GM23338 (cell line): ENCODE measurements at regions not wholly inside any gene's neighbourhood (a gene's known extent, or its start where the extent isn't known, plus 50 kb on each side); places are given as distances from the start of the nearest gene placed in this dataset.

ENCODE experiments used
- CREB1 ChIP-seq: fragments of 250-450 bp; sonication (Bioruptor Pico); IDR thresholded peaks from 2 replicates; pipeline ENCODE4 v1.5.0; 2020; ENCODE audit warnings: low read depth, mild to moderate bottlenecking, moderate library complexity
- EZH2 ChIP-seq: fragments of 200-600 bp; sonication (generic); IDR thresholded peaks from one replicate; pipeline ENCODE4 v1.8.0; 2017; ENCODE audit warnings: antibody characterized with exemption, mild to moderate bottlenecking, low read depth; ENCODE audit not compliant: unreplicated experiment
- EZH2phosphoT487 ChIP-seq: fragments of 200-600 bp; sonication (generic); IDR thresholded peaks from one replicate; pipeline ENCODE4 v1.8.1; 2018; ENCODE audit warnings: antibody characterized with exemption; ENCODE audit not compliant: unreplicated experiment
- JUNB ChIP-seq: IDR thresholded peaks from one replicate; pipeline ENCODE4 v1.6.1; 2016; ENCODE audit warnings: antibody characterized with exemption; ENCODE audit not compliant: unreplicated experiment
- NANOG ChIP-seq: IDR thresholded peaks from 2 replicates; pipeline ENCODE4 v1.6.1; 2016; ENCODE audit warnings: antibody characterized with exemption, borderline replicate concordance
- ZNF114 ChIP-seq: fragments of 250-450 bp; sonication (Bioruptor Pico); IDR thresholded peaks from 2 replicates; pipeline ENCODE4 v1.5.0; 2020; ENCODE audit warnings: mild to moderate bottlenecking, moderate library complexity
- TF ChIP-seq, protein P1 (sequence below), 2 experiments: fragments of 200-600 bp in 1 of 2; sonication (generic) in 1 of 2; conservative IDR thresholded peaks; 2 replicates each; pipeline versions ENCODE4 v1.5.1 to v1.6.1; 2016 to 2017; ENCODE audit warnings: antibody characterized with exemption in 2 of 2, low read depth in 2 of 2, mild to moderate bottlenecking in 2 of 2, moderate library complexity in 1 of 2
- TF ChIP-seq, protein P2 (sequence below): fragments of 250-450 bp; sonication (Bioruptor Pico); IDR thresholded peaks from 2 replicates; pipeline ENCODE4 v1.5.0; 2020; ENCODE audit warnings: mild to moderate bottlenecking, moderate library complexity
- TF ChIP-seq, protein P3 (sequence below): IDR thresholded peaks from one replicate; pipeline ENCODE4 v1.6.1; 2018; ENCODE audit warnings: antibody characterized with exemption; ENCODE audit not compliant: unreplicated experiment

DNA sequence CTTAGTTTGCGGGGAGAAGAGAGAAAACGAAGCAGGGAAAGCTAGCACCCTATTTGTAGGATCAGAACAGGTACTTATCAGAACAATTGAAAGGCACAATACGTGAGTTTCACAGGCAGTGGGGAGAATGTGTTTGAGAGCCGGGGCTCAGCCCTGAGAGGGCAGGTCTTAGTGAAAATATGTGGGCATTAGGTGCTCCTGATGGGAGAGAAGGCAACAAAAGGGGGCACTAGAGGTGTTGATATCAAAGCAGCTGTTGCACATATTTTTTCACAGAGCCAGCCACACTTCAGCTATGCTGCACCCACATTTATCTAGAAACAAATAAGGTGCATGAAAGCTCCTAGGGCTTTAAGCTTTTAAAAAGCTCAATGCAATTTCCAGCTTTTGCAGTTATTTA, 99.7 kb upstream of the MAN2A1 start:
- TF ChIP-seq CREB1 (CRISPR knock-in tag) (no peak), JUNB (no peak), EZH2phosphoT487 (no peak), NANOG (no peak), EZH2 (no peak), ZNF114 (CRISPR knock-in tag) (no peak)
- TF ChIP-seq, protein P1, sequence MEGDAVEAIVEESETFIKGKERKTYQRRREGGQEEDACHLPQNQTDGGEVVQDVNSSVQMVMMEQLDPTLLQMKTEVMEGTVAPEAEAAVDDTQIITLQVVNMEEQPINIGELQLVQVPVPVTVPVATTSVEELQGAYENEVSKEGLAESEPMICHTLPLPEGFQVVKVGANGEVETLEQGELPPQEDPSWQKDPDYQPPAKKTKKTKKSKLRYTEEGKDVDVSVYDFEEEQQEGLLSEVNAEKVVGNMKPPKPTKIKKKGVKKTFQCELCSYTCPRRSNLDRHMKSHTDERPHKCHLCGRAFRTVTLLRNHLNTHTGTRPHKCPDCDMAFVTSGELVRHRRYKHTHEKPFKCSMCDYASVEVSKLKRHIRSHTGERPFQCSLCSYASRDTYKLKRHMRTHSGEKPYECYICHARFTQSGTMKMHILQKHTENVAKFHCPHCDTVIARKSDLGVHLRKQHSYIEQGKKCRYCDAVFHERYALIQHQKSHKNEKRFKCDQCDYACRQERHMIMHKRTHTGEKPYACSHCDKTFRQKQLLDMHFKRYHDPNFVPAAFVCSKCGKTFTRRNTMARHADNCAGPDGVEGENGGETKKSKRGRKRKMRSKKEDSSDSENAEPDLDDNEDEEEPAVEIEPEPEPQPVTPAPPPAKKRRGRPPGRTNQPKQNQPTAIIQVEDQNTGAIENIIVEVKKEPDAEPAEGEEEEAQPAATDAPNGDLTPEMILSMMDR (conservative IDR thresholded peaks at IDR 0.05; ENCODE audit: low read depth in 2 of 2): peak in 1 of 2 experiments; percentile 53; a peak in 2 of 4 replicates
- TF ChIP-seq, protein P2, sequence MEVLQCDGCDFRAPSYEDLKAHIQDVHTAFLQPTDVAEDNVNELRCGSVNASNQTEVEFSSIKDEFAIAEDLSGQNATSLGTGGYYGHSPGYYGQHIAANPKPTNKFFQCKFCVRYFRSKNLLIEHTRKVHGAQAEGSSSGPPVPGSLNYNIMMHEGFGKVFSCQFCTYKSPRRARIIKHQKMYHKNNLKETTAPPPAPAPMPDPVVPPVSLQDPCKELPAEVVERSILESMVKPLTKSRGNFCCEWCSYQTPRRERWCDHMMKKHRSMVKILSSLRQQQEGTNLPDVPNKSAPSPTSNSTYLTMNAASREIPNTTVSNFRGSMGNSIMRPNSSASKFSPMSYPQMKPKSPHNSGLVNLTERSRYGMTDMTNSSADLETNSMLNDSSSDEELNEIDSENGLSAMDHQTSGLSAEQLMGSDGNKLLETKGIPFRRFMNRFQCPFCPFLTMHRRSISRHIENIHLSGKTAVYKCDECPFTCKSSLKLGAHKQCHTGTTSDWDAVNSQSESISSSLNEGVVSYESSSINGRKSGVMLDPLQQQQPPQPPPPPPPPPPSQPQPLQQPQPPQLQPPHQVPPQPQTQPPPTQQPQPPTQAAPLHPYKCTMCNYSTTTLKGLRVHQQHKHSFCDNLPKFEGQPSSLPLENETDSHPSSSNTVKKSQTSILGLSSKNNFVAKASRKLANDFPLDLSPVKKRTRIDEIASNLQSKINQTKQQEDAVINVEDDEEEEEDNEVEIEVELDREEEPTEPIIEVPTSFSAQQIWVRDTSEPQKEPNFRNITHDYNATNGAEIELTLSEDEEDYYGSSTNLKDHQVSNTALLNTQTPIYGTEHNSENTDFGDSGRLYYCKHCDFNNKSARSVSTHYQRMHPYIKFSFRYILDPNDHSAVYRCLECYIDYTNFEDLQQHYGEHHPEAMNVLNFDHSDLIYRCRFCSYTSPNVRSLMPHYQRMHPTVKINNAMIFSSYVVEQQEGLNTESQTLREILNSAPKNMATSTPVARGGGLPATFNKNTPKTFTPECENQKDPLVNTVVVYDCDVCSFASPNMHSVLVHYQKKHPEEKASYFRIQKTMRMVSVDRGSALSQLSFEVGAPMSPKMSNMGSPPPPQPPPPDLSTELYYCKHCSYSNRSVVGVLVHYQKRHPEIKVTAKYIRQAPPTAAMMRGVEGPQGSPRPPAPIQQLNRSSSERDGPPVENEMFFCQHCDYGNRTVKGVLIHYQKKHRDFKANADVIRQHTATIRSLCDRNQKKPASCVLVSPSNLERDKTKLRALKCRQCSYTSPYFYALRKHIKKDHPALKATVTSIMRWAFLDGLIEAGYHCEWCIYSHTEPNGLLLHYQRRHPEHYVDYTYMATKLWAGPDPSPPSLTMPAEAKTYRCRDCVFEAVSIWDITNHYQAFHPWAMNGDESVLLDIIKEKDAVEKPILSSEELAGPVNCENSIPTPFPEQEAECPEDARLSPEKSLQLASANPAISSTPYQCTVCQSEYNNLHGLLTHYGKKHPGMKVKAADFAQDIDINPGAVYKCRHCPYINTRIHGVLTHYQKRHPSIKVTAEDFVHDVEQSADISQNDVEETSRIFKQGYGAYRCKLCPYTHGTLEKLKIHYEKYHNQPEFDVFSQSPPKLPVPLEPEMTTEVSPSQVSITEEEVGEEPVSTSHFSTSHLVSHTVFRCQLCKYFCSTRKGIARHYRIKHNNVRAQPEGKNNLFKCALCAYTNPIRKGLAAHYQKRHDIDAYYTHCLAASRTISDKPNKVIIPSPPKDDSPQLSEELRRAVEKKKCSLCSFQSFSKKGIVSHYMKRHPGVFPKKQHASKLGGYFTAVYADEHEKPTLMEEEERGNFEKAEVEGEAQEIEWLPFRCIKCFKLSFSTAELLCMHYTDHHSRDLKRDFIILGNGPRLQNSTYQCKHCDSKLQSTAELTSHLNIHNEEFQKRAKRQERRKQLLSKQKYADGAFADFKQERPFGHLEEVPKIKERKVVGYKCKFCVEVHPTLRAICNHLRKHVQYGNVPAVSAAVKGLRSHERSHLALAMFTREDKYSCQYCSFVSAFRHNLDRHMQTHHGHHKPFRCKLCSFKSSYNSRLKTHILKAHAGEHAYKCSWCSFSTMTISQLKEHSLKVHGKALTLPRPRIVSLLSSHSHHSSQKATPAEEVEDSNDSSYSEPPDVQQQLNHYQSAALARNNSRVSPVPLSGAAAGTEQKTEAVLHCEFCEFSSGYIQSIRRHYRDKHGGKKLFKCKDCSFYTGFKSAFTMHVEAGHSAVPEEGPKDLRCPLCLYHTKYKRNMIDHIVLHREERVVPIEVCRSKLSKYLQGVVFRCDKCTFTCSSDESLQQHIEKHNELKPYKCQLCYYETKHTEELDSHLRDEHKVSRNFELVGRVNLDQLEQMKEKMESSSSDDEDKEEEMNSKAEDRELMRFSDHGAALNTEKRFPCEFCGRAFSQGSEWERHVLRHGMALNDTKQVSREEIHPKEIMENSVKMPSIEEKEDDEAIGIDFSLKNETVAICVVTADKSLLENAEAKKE (CRISPR knock-in tag): no peak
- TF ChIP-seq, protein P3, sequence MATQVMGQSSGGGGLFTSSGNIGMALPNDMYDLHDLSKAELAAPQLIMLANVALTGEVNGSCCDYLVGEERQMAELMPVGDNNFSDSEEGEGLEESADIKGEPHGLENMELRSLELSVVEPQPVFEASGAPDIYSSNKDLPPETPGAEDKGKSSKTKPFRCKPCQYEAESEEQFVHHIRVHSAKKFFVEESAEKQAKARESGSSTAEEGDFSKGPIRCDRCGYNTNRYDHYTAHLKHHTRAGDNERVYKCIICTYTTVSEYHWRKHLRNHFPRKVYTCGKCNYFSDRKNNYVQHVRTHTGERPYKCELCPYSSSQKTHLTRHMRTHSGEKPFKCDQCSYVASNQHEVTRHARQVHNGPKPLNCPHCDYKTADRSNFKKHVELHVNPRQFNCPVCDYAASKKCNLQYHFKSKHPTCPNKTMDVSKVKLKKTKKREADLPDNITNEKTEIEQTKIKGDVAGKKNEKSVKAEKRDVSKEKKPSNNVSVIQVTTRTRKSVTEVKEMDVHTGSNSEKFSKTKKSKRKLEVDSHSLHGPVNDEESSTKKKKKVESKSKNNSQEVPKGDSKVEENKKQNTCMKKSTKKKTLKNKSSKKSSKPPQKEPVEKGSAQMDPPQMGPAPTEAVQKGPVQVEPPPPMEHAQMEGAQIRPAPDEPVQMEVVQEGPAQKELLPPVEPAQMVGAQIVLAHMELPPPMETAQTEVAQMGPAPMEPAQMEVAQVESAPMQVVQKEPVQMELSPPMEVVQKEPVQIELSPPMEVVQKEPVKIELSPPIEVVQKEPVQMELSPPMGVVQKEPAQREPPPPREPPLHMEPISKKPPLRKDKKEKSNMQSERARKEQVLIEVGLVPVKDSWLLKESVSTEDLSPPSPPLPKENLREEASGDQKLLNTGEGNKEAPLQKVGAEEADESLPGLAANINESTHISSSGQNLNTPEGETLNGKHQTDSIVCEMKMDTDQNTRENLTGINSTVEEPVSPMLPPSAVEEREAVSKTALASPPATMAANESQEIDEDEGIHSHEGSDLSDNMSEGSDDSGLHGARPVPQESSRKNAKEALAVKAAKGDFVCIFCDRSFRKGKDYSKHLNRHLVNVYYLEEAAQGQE: no peak
